Hepatocyte (in vitro differentiated cells): ENCODE measurements at regions not wholly inside any gene's neighbourhood (a gene's known extent, or its start where the extent isn't known, plus 50 kb on each side); places are given as distances from the start of the nearest gene placed in this dataset.

Experiments
- EZH2 ChIP-seq: fragments of 200-600 bp; sonication (generic); IDR thresholded peaks from 2 replicates; pipeline ENCODE4 v1.6.1; 2016; ENCODE audit warnings: antibody characterized with exemption, mild to moderate bottlenecking, borderline replicate concordance
- EZH2phosphoT487 ChIP-seq: fragments of 200-600 bp; sonication (generic); IDR thresholded peaks from one replicate; pipeline ENCODE4 v1.6.1; 2018; ENCODE audit warnings: antibody characterized with exemption, mild to moderate bottlenecking, low read depth, moderate library complexity; ENCODE audit not compliant: unreplicated experiment, severe bottlenecking
- TF ChIP-seq, protein P1 (sequence below): fragments of 200-600 bp; sonication (generic); IDR thresholded peaks from 2 replicates; pipeline ENCODE4 v1.5.1; 2016; ENCODE audit warnings: antibody characterized with exemption, mild to moderate bottlenecking; ENCODE audit not compliant: poor library complexity

DNA sequence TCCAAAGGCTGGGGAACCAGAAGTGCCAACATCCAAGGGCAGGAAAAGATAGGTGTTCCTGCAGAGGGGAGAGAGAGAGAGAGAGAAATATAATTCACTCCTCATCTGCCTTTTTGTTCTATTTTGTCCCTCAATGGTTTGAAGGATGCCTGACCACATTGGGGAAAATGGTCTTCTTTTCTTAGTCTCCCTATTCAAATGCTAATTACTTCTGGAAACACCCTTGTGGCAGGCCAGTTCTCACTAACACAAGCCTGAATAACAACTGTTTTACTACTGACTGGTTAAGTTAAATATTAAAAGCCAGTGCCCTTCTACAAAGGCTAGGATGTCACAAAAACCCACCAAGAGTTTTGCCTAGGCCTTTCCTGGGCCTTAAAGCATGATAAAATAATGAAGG is 425.4 kb upstream of the HTR1E start:
- TF ChIP-seq, protein P1, sequence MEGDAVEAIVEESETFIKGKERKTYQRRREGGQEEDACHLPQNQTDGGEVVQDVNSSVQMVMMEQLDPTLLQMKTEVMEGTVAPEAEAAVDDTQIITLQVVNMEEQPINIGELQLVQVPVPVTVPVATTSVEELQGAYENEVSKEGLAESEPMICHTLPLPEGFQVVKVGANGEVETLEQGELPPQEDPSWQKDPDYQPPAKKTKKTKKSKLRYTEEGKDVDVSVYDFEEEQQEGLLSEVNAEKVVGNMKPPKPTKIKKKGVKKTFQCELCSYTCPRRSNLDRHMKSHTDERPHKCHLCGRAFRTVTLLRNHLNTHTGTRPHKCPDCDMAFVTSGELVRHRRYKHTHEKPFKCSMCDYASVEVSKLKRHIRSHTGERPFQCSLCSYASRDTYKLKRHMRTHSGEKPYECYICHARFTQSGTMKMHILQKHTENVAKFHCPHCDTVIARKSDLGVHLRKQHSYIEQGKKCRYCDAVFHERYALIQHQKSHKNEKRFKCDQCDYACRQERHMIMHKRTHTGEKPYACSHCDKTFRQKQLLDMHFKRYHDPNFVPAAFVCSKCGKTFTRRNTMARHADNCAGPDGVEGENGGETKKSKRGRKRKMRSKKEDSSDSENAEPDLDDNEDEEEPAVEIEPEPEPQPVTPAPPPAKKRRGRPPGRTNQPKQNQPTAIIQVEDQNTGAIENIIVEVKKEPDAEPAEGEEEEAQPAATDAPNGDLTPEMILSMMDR: no peak
- TF ChIP-seq EZH2 (no peak), EZH2phosphoT487 (no peak)
